Thyroid gland (tissue), 4 donors: ENCODE measurements at regions not wholly inside any gene's neighbourhood (a gene's known extent, or its start where the extent isn't known, plus 50 kb on each side); places are given as distances from the start of the nearest gene placed in this dataset.

ENCODE experiments used
- CTCF ChIP-seq, 6 experiments: fragments of 200-600 bp in 3 of 6; fragments of 450-650 bp in 3 of 6; sonication (generic) in 3 of 6; IDR thresholded peaks; one replicate each; pipeline ENCODE4 v1.5.1; 2016 to 2019; ENCODE audit warnings: antibody characterized with exemption in 6 of 6, mild to moderate bottlenecking in 2 of 6, inconsistent platforms in 1 of 6, moderate library complexity in 1 of 6
- POLR2A ChIP-seq, 2 donors: fragments of 450-650 bp; IDR thresholded peaks; one replicate each; pipeline ENCODE4 v1.6.1; 2017; ENCODE audit warnings: antibody characterized with exemption in 2 of 2, mild to moderate bottlenecking in 2 of 2, moderate library complexity in 1 of 2

DNA sequence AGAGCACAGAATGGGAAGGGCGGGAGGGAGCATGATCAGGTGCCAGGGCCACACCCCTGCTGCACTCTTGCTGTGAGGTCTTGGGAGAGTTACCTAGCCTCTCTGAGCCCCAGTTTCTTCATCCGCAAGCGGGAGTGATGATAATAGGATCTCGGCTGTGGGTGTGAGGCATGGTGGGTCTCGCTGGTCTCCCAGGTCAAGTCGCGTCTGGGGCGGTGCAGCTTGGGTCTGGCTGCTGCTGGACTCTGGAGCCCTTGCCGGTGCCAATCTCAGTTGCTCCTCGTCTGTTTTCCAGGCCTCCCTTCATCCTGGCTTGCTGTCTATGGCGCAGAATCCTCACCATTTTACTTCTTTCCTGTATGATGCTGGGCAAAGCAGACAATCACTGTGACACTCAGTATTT is 130.3 kb upstream of the RAB12 start:
- TF ChIP-seq CTCF (IDR thresholded peaks at IDR 0.05) (no peak), POLR2A (IDR thresholded peaks at IDR 0.05) (no peak)
